ENCODE measurements at regions not wholly inside any gene's neighbourhood (a gene's known extent, or its start where the extent isn't known, plus 50 kb on each side); places are given as distances from the start of the nearest gene placed in this dataset.
A peak's percentile ranks its signal among the peaks of the same experiment; 100 is the strongest.
"Not testable (repeated sequence)": the region's sequence is repeated elsewhere in the genome, so short reads cannot be mapped to it uniquely, and the experiment has no call there.

DNA sequence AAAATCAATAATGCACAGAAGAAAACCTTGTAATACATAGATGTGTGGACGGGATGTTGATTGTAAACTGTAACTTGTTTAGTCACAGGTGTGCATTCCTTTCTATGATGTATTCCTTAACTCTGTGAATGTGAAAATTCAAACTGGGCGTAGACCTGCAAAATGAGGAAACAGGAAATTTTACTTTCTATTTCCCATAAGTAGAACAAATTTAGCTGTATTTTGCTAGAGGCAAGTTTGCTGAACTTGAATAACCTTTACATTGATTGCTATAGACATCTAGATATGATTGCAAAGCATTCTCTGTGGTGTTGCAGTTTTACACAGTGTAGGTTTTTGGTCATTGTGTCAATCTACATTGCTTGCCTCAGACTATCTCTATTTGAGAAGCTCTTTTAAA, 368.4 kb upstream of the MAN1A1 start:
- intact Hi-C loops (cut with DNase I), result no loop called here

DNA sequence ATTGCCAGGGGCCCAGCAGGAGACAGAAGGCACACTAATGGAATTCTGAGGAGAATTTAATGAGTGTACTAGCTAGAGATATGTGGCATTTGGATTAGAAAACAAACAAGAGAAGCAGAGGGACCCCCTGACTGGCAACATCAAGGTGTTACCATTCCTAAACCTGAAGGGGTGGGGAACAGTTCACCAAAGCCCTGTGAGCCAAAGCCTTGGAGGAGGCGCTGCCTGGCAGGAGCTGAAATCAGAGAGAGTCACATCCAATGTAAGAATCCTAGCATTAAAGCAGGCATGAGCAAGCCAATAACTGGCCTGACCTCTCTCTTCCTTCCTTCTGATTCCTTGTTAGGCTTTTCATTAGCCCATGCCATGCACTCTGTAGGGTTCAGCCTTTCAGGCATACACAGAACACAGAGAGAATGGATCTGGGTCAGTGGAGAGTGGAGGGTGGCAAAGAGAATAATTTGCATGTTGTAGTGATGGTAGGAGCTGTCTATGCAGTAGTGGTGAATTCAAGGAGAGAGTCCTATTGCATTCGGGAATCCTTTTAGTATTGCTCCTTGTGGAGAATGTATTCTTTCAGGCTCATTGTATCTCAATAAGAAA, 367.2 kb upstream of the MAN1A1 start:
- intact Hi-C loops (cut with DNase I), result no loop called here
- DNase-seq, result no peak

More for the DNA sequence above, 368.4 kb upstream of the MAN1A1 start:
- DNase-seq, result no peak

DNA sequence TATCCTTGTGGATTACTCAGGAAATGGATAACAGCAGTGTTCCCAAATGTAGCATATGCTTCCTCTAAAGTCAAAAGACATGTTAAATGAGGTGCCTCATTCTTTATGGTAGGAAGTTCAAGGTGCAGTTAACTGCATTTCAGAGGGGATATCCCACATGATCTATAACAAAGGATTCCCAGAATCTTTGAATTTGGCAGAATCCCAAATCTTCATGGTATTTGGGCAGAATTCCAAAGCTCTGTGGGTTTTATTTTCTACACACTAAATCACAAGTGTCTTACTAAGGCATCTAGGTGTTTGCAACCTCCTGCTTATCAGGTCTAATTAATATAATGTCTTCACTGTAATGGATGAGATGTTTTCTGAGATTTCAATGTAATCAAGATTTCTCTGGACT, 364.3 kb upstream of the MAN1A1 start:
- intact Hi-C loops (cut with DNase I), result no loop called here
- no peak for DNase-seq

DNA sequence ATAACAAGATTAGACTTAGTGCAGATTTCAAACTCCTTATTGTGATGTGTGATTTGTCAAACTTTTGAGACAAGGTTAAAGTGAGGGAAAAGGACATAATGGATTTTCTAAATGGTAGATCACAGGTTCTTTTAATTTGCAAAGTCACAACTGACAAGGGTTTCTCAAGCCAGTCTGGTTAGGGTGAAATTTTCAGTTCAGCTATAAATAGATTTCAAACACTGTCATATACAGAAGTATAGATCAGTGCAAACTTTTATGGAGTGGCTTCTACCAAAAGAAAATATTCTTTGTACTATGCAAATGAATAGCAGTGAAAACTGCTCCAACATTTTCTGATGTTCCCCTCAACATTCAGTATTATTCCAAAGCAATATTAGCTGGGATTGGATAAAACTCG, 337.1 kb upstream of the MAN1A1 start:
- no peak for DNase-seq
- intact Hi-C loops (cut with DNase I), result no loop called here

DNA sequence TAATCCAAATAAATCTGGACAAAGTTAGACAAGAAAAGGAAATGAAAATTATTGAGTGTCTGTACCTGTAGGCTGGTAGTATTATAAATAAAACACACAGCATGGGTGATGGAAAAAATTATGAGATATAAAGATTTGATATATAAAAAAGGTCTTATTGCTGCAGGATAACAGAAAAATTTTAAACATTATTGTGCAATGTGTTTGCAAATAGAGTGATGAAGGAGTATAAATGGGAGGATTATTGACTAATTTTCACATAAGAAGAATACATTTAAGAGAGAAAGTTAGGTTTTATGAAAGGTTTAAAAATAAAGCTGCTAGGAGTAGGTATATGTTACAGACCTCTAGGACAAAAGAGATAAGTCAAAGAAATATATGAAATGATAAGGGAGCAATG, 336.7 kb upstream of the MAN1A1 start:
- no peak for DNase-seq
- intact Hi-C loops (cut with DNase I), result no loop called here

GRCh38 chr6:119683671-119684070, 334.1 kb upstream of the MAN1A1 start:
- intact Hi-C loops (cut with DNase I), result no loop called here
- DNase-seq, result no peak

GRCh38 chr6:119683031-119683430, 333.5 kb upstream of the MAN1A1 start:
- intact Hi-C loops (cut with DNase I), result no loop called here

GRCh38 chr6:119678961-119679360, 329.4 kb upstream of the MAN1A1 start:
- intact Hi-C loops (cut with DNase I), result no loop called here
- DNase-seq, result no peak

More at GRCh38 chr6:119683031-119683430, 333.5 kb upstream of the MAN1A1 start:
- no peak for DNase-seq

DNA sequence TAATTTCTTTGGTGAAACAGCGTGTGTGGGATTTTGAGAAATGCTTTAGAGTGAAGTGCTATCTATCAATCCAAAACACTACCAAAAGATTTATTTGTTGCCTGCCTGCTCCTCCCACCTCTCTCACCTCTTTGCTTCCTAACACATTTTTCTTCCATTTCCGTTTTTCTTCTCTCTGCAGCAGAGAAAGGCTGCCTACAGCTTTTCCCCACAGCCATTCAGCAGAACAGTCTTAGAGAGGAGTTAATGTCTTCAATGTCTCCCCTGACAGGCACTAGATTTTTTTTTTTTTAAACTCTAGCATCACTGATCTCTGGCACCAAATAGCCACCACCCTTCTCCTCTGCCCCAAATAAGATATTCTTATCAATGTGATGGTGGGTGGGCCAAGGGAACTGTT, 327.8 kb upstream of the MAN1A1 start:
- DNase-seq, result no peak
- intact Hi-C loops (cut with DNase I), result no loop called here

DNA sequence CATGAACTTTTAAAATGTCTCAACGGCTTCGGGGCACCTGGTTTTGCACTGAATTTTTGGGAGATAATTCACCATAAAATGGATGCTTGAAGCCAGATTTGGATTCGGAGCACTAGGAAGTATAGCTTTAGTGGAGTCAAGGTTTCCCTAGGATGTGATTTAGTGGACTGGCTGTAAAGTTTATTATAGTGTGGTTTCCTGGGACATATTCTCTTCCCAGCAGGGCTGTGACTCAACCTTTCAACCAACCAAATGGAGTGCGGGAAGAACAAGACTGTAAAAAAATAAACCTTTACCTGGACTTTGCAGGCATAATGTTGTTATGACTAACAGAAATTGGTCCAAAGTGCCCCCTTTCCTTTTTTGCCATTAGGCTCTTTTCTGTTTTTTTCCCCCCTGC, 327.4 kb upstream of the MAN1A1 start:
- intact Hi-C loops (cut with DNase I), result no loop called here
- DNase-seq, result no peak

GRCh38 chr6:119676230-119676629, 326.7 kb upstream of the MAN1A1 start:
- DNase-seq, result no peak
- intact Hi-C loops (cut with DNase I), result no loop called here

GRCh38 chr6:119673741-119674140, 324.2 kb upstream of the MAN1A1 start:
- intact Hi-C loops (cut with DNase I), result no loop called here
- DNase-seq, result no peak

DNA sequence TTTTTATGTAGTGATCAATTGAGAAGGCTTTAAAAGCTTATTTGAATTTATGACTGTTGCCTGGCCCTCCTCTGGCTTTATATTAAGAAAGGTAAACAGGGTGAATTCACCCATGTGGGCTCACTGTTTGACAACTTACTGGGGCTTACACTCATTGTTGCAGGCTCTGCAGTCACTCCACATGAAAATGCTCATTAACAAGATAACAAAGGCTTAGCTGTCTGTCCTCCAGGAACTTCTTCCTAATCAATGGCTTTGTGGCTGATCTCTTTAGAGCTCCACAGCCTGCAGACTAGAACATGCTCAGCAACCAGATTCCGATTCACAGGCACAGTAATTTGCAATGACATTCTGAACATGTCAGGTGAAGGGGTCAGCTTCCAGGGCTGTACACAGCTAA, 323.2 kb upstream of the MAN1A1 start:
- no peak for DNase-seq
- intact Hi-C loops (cut with DNase I), result no loop called here

DNA sequence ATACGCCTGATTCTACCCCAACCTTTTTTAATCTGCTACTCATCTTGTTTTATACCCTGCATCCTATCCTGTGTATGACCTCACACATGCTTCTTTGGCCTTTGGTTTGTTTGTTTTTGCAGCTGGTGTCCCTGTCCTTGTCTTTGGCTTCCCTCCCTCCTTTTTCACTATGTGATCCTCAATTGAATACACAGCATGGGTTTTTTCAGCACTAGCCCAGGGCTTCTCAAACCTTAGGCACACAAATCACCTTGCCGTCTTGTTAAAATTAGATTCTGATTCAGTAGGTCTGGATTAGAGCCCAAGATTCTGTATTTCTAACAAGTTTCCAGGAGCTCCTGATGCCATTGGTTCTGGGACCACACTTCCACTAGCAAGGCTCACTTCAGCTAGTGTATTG, 321.5 kb upstream of the MAN1A1 start:
- DNase-seq, result no peak
- intact Hi-C loops (cut with DNase I), result no loop called here

- intact Hi-C loops (cut with DNase I), result no loop called here
- DNase-seq, result no peak
Observed at GRCh38 chr6:119669221-119669620, 319.7 kb upstream of the MAN1A1 start.

GRCh38 chr6:119665432-119665831, 315.9 kb upstream of the MAN1A1 start:
- DNase-seq, result peak in 2 of 10 donors; percentile 48 to 60
- intact Hi-C loops (cut with DNase I), result not testable (repeated sequence)

DNA sequence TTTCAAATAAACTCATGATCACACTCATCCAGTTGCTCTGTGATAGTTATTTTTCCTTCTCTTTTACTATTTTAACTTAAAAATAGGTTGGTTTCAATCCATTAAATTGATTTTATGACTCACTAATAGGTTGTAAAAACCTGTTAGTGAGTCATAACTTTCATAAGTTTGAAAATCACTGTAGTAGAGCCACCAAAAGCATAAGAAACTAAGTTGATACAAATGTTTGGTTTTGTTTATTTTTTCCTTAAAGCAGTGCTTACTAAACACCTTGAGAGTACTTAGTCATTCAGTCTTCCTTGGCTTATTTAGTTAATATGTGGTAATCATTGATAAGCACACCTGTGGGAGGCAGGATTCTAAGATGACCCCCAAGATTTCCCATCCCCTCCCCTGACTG, 312.1 kb upstream of the MAN1A1 start:
- no peak for DNase-seq
- intact Hi-C loops (cut with DNase I), result no loop called here

- intact Hi-C loops (cut with DNase I), result no loop called here
- no peak for DNase-seq
Observed at GRCh38 chr6:119661078-119661477, 311.5 kb upstream of the MAN1A1 start.

- intact Hi-C loops (cut with DNase I), result no loop called here
- no peak for DNase-seq
Observed at GRCh38 chr6:119658917-119659316, 309.4 kb upstream of the MAN1A1 start.

- DNase-seq, result no peak
- intact Hi-C loops (cut with DNase I), result no loop called here
Observed at GRCh38 chr6:119655124-119655523, 305.6 kb upstream of the MAN1A1 start.

DNA sequence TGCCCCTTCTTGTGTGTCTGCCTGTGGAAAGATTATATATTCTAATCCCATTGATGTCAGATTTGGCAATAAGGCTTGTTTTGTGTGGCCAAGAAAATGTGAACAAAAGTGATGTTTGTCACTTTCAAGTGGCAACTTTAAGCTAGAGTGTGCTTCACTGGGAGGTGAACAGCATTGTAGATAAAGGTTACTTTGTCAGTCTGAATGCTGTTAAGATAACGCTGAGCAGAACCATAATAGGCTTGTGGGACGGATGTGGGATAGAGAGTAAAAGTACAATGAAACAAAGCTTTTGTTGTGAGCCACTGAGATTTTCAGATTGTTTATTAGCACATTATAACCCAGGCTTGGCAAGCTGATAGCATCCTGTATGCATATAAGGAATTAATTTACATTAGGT, 303.8 kb upstream of the MAN1A1 start:
- intact Hi-C loops (cut with DNase I), result no loop called here
- no peak for DNase-seq

DNA sequence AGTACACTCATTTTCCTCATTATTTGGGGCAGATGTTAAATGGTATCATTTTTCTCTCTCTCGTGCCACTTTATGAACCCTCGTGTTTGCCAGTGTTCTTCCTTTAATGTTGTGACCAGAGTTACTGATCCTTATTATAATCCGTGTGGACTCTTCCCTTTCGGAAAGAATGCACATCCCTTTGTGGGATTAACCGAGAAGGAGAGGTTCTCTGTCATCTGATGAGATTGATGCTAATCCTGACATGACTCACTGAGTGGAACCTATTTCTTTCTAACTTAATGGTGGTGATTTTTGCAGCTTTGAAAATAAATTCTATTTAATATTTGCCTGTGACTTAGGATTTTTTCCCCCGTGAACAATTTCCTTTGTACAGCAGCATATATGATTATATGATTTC, 300.0 kb upstream of the MAN1A1 start:
- DNase-seq, result no peak
- intact Hi-C loops (cut with DNase I), result no loop called here

GRCh38 chr6:119647309-119647708, 297.7 kb upstream of the MAN1A1 start:
- intact Hi-C loops (cut with DNase I), result no loop called here
- no peak for DNase-seq
